Mucosa of descending colon (tissue), 3 donors: ENCODE measurements at regions not wholly inside any gene's neighbourhood (a gene's known extent, or its start where the extent isn't known, plus 50 kb on each side); places are given as distances from the start of the nearest gene placed in this dataset.

ENCODE experiments used
- ATAC-seq: fragments of 200-7000 bp; cut with Tn5 transposase; one replicate; pipeline ENCODE4 v1.9.1; 2020; ENCODE audit warnings: mild to moderate bottlenecking, moderate library complexity
- DNase-seq, 3 donors: peaks; one replicate each; pipeline ENCODE4 v3.0.0-alpha.2; 2020
- H3K36me3 ChIP-seq: fragments of 200-600 bp; one replicate; pipeline ENCODE4 v1.8.0; 2021; ENCODE audit warnings: low read depth, mild to moderate bottlenecking
- H3K4me1 ChIP-seq: fragments of 200-600 bp; one replicate; pipeline ENCODE4 v1.8.0; 2021; ENCODE audit warnings: low read depth, mild to moderate bottlenecking
- H3K4me3 ChIP-seq: fragments of 200-600 bp; one replicate; pipeline ENCODE4 v1.8.0; 2021; ENCODE audit warnings: mild to moderate bottlenecking
- H3K9me3 ChIP-seq: fragments of 200-600 bp; one replicate; pipeline ENCODE4 v1.8.0; 2021; ENCODE audit warnings: mild to moderate bottlenecking
- CTCF ChIP-seq: fragments of 200-600 bp; IDR thresholded peaks from one replicate; pipeline ENCODE4 v1.8.0; 2022; ENCODE audit warnings: antibody characterized with exemption, mild to moderate bottlenecking
- intact Hi-C, 2 donors: fragments of 100-400 bp; cut with DNase I in 1 of 2; cut with micrococcal nuclease in 1 of 2; formaldehyde crosslinking; loops; one replicate each; pipeline versions ENCODE4 v1.11.0 to v1.11.1; 2022; cut with DNase I, micrococcal nuclease
- donor health status: DM: no; HTN: no; CAD: no; lungs with moderate emphysema.
- donor health status: DM: no; HTN: no; CAD: no.
- donor health status: DM: no; HTN: yes; CAD: no.

- ATAC-seq (no peak), DNase-seq (no peak)
- Histone ChIP-seq H3K4me3 (no peak overlapping the region), H3K4me1 (no peaks in the 10 kb centered on the region), H3K36me3 (no peaks in the 10 kb centered on the region), H3K9me3 (no peaks in the 10 kb centered on the region)
- intact Hi-C loops: no loop called here
- TF ChIP-seq CTCF: no peak
Measured at GRCh38 chr6:90412538-90413369, 116.1 kb upstream of the BACH2 start.

GRCh38 chr6:90411292-90411781 is 114.7 kb upstream of the BACH2 start:
- ATAC-seq: peak; percentile 39
- intact Hi-C loops: no loop called here

GRCh38 chr6:90409700-90410099 is 113.1 kb upstream of the BACH2 start:
- Histone ChIP-seq H3K4me3 (no peak overlapping the region), H3K4me1 (no peaks in the 10 kb centered on the region), H3K9me3 (no peaks in the 10 kb centered on the region), H3K36me3 (no peaks in the 10 kb centered on the region)
- intact Hi-C loops: no loop called here
- ATAC-seq (no peak), DNase-seq (no peak)
- TF ChIP-seq CTCF: no peak

More at GRCh38 chr6:90411292-90411781, 114.7 kb upstream of the BACH2 start:
- Histone ChIP-seq H3K9me3 (no peaks in the 10 kb centered on the region), H3K36me3 (no peaks in the 10 kb centered on the region), H3K4me1 (no peaks in the 10 kb centered on the region), H3K4me3 (no peak overlapping the region)
- no peak for DNase-seq
- no peak for TF ChIP-seq CTCF

GRCh38 chr6:90406957-90407356 is 110.3 kb upstream of the BACH2 start:
- no peak overlapping the region for H3K4me3 ChIP-seq
- no peak for TF ChIP-seq CTCF
- no peaks in the 10 kb centered on the region for H3K4me1 ChIP-seq
- DNase-seq: no peak
- intact Hi-C loops: no loop called here
- H3K9me3 ChIP-seq: no peaks in the 10 kb centered on the region
- no peaks in the 10 kb centered on the region for H3K36me3 ChIP-seq
- ATAC-seq: no peak

GRCh38 chr6:90406142-90406794 is 109.6 kb upstream of the BACH2 start:
- H3K36me3 ChIP-seq: no peaks in the 10 kb centered on the region
- no peak overlapping the region for H3K4me3 ChIP-seq
- ATAC-seq: no peak
- H3K4me1 ChIP-seq: no peaks in the 10 kb centered on the region
- TF ChIP-seq CTCF: no peak
- intact Hi-C loops: no loop called here
- no peak for DNase-seq
- no peaks in the 10 kb centered on the region for H3K9me3 ChIP-seq
